Karpas-422 (cell line): ENCODE measurements at regions not wholly inside any gene's neighbourhood (a gene's known extent, or its start where the extent isn't known, plus 50 kb on each side); places are given as distances from the start of the nearest gene placed in this dataset.
A peak's percentile ranks its signal among the peaks of the same experiment; 100 is the strongest.

ENCODE experiments used
- DNase-seq: peaks from one replicate; pipeline ENCODE4 v3.0.0-alpha.2; 2015
- H2AFZ ChIP-seq: fragments of 200-600 bp; sonication (generic); 2 replicates; pipeline ENCODE4 v1.6.1; 2014; ENCODE audit warnings: antibody characterized with exemption, low read length, mixed read lengths
- H3K27ac ChIP-seq: fragments of 200-600 bp; sonication (generic); 2 replicates; pipeline ENCODE4 v1.5.1; 2014; ENCODE audit warnings: mild to moderate bottlenecking, low read length, moderate library complexity
- H3K27me3 ChIP-seq: fragments of 200-600 bp; sonication (generic); 2 replicates; pipeline ENCODE4 v1.6.1; 2014; ENCODE audit warnings: low read length, mixed read lengths
- H3K36me3 ChIP-seq: fragments of 200-600 bp; sonication (generic); 2 replicates; pipeline ENCODE4 v1.6.1; 2014; ENCODE audit warnings: low read length, mixed read lengths; ENCODE audit not compliant: insufficient read depth
- H3K4me1 ChIP-seq: fragments of 200-600 bp; sonication (generic); 2 replicates; pipeline ENCODE4 v1.6.1; 2014; ENCODE audit warnings: mild to moderate bottlenecking, low read length, mixed read lengths
- H3K4me2 ChIP-seq: fragments of 200-600 bp; sonication (generic); 2 replicates; pipeline ENCODE4 v1.6.1; 2014; ENCODE audit warnings: low read length, low read depth, mild to moderate bottlenecking; ENCODE audit not compliant: poor library complexity, severe bottlenecking
- H3K4me3 ChIP-seq: fragments of 200-600 bp; sonication (generic); 2 replicates; pipeline ENCODE4 v1.5.1; 2014; ENCODE audit warnings: mild to moderate bottlenecking, antibody characterized with exemption, low read length, mixed read lengths
- H3K79me2 ChIP-seq: fragments of 200-600 bp; sonication (generic); 2 replicates; pipeline ENCODE4 v1.6.1; 2014; ENCODE audit warnings: mild to moderate bottlenecking, low read length, mixed read lengths
- H3K9ac ChIP-seq: fragments of 200-600 bp; sonication (generic); 2 replicates; pipeline ENCODE4 v1.6.0; 2014; ENCODE audit warnings: low read length
- H3K9me2 ChIP-seq: fragments of 200-600 bp; sonication (generic), shearing (Covaris generic); replicated peaks from 2 replicates; pipeline ENCODE4 v1.6.0; 2014; ENCODE audit warnings: mild to moderate bottlenecking, low read length, moderate library complexity; ENCODE audit not compliant: insufficient read depth
- H3K9me3 ChIP-seq: fragments of 300-700, 200-600 bp; sonication (generic); 2 replicates; pipeline ENCODE4 v1.6.1; 2014; ENCODE audit warnings: low read length, mixed read lengths
- H4K20me1 ChIP-seq: fragments of 200-600 bp; sonication (generic); 2 replicates; pipeline ENCODE4 v1.6.1; 2014; ENCODE audit warnings: mild to moderate bottlenecking, antibody characterized with exemption, low read length, low read depth; ENCODE audit not compliant: insufficient read depth

DNA sequence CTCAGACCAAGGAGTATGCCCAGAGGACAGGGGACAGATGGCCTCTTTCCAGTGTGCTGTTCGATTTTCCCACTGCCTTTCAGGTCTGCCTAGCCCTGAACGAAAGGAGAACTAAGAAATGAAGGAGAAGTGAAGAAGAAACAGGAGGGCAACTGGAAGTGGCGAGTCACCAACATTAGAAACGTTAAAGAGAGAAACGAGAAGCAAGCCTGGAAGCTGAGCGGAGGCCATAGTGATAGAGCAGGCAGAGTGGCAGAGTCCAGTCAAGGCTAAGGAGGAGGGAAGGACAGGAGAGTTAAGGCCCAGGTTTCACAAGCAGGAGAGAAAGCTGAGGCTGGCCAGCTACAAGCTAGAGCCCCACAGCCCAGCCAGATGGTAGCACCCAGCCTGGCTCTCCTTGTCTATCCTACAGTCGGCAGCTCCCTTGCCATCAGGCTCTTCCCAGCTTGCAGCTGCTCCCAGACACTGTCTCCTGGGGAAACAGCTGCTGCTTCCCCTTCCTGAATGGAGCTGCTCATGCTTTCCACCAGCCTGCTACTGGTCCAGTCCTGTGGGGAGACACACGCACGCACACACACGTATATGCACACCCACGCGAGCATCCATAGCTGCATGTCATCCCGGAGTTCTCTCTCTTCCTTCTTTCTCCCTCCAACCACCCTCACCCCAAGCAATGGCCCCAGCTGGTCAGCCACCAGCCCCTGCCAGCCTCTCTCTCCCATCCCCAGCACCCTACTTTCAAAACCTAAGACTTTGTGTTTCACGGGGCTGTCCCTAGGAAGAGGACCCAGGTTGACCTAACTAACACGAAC is 139.7 kb upstream of the CCND2 start:
- H3K4me2 ChIP-seq = no peak overlapping the region
- no peak for DNase-seq

DNA sequence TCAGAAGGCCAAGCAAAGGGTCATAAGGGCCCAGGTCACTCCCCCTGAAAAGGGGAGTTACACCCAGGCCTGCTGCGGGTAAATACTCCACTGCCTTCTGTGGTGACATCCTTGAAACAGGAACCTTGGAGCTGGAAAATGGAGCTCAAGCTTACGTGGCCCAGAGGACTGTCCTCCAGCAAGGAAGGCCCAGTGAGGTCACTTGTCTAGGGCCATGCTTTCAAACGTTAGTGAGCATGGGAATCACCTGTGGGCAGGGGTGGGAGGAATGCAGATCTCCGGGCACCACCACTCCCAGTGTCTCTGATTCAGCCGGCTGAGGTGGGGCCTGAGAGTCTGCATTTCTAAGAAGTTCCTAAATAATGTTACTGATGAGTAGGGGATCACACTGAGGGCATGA is 140.5 kb upstream of the CCND2 start:
- H3K79me2 ChIP-seq = no peaks in the 10 kb centered on the region
- H3K27me3 ChIP-seq = no peaks in the 10 kb centered on the region
- peaks cover 4% of the 10 kb centered on the region for H3K4me1 ChIP-seq
- no peak overlapping the region for H3K4me2 ChIP-seq
- H3K4me3 ChIP-seq = no peak overlapping the region
- no peak overlapping the region for H3K27ac ChIP-seq
- H2AFZ ChIP-seq = no peak overlapping the region
- no peak for DNase-seq
- H3K9me3 ChIP-seq = no peaks in the 10 kb centered on the region
- no peaks in the 10 kb centered on the region for H3K9me2 ChIP-seq
- no peak overlapping the region for H3K9ac ChIP-seq
- no peaks in the 10 kb centered on the region for H4K20me1 ChIP-seq
- H3K36me3 ChIP-seq = no peaks in the 10 kb centered on the region

More for the DNA sequence above, 139.7 kb upstream of the CCND2 start:
- Histone ChIP-seq H3K9me2 (no peaks in the 10 kb centered on the region), H3K27ac (no peak overlapping the region), H3K4me1 (peaks cover 4% of the 10 kb centered on the region), H3K79me2 (no peaks in the 10 kb centered on the region), H3K9ac (no peak overlapping the region), H3K27me3 (no peaks in the 10 kb centered on the region), H2AFZ (no peak overlapping the region), H4K20me1 (no peaks in the 10 kb centered on the region), H3K4me3 (no peak overlapping the region), H3K36me3 (no peaks in the 10 kb centered on the region), H3K9me3 (no peaks in the 10 kb centered on the region)

DNA sequence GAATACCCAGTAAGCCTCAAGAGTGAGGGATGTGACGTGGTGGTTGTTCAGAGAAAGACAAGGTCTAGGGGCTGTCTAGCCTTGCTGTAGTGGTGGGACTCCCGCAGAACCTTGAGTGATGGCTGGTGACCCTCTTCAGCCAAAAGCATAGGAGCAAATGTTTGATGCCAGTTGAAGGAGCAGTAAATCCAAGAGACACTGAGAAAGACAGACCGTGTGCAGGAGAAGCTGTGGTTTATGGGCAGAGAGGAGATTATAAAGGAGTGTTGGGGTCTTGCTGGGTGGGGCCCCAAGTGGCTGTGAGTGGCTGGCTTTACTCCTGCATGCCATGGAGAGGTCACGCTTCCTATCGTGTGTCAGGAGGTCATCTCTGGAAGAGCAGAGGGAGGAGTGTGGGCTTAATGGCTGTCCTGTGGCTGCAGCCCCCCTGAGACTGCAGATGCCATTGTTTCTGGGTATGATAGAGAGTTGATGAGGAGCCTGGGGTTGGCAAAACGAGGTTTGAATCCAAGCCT is 152.0 kb upstream of the CCND2 start:
- Histone ChIP-seq H3K27ac (no peak overlapping the region), H3K27me3 (no peaks in the 10 kb centered on the region), H3K9me2 (no peaks in the 10 kb centered on the region), H3K9ac (no peak overlapping the region), H3K9me3 (no peaks in the 10 kb centered on the region), H3K36me3 (no peaks in the 10 kb centered on the region), H4K20me1 (no peaks in the 10 kb centered on the region), H3K79me2 (no peaks in the 10 kb centered on the region), H3K4me1 (peaks cover 28% of the 10 kb centered on the region), H2AFZ (no peak overlapping the region), H3K4me2 (no peak overlapping the region), H3K4me3 (no peak overlapping the region)
- no peak for DNase-seq

DNA sequence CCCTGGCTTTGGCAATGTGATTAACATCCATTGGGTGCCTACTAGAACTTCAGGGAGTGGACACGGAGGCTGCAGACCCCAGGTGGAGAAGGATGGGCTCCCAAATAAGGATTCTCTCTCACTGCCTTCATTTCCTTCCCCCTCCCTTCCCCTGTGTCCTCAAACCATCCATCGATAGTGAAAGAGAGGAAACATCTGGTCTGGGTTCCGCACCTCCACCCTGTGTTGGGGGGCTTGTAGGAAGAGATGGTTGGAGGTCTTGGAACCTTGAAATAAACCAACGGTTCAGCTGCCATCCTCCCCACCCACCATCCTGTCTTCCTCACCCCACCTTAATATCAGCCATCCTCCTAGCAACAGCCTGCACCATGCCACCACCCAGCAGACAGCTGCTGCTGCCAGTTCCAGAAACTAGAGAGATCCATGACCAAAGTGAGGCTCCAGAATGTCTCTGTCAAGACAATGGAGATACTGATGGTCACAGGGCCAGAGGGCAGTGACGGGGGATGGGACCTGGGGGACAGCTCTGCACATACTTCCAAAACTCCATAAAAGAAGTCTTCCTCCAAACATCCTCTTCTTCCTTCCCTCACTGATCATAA is 153.1 kb upstream of the CCND2 start:
- no peaks in the 10 kb centered on the region for H4K20me1 ChIP-seq
- no peak overlapping the region for H3K4me2 ChIP-seq
- H3K9me3 ChIP-seq = no peaks in the 10 kb centered on the region
- H3K9me2 ChIP-seq = no peaks in the 10 kb centered on the region
- no peak overlapping the region for H3K4me3 ChIP-seq
- DNase-seq = no peak
- no peak overlapping the region for H3K9ac ChIP-seq
- H2AFZ ChIP-seq = no peak overlapping the region
- H3K27me3 ChIP-seq = no peaks in the 10 kb centered on the region
- no peaks in the 10 kb centered on the region for H3K79me2 ChIP-seq
- H3K36me3 ChIP-seq = no peaks in the 10 kb centered on the region
- H3K4me1 ChIP-seq = peaks cover 37% of the 10 kb centered on the region
- no peak overlapping the region for H3K27ac ChIP-seq

DNA sequence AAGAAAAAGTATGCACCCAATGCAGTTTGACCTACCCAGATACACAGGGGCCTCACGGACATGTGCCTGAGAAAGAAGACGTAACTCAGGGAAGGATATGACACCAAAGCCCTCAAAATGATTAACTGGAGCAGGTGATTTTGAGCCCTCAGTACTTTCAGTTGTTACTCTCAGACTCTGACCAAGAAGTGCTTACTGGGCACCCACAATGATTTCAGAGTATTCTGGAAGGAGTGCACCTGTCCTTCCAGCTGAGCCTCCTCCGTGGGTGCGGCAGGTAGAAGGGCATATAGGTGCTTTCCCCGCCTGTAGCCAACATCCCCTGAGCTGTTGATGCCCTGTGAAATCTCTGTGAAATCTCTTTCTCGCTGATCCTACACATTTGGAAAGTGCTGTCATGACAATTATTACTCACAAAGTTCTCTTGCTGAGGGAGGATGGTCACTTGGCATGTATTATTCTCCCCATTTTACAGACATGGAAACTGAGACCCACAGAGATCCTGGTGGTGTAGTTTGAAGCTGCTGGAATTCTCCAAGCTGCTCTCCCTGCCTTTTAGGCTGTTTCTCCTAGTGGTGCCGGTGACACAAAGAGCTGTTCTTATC is 154.3 kb upstream of the CCND2 start:
- no peaks in the 10 kb centered on the region for H4K20me1 ChIP-seq
- no peaks in the 10 kb centered on the region for H3K27me3 ChIP-seq
- no peak overlapping the region for H3K4me2 ChIP-seq
- no peak overlapping the region for H3K9ac ChIP-seq
- DNase-seq = no peak
- H3K27ac ChIP-seq = no peak overlapping the region
- H2AFZ ChIP-seq = no peak overlapping the region
- no peaks in the 10 kb centered on the region for H3K9me3 ChIP-seq
- no peaks in the 10 kb centered on the region for H3K79me2 ChIP-seq
- no peaks in the 10 kb centered on the region for H3K36me3 ChIP-seq
- peaks cover 37% of the 10 kb centered on the region for H3K4me1 ChIP-seq
- no peaks in the 10 kb centered on the region for H3K9me2 ChIP-seq
- no peak overlapping the region for H3K4me3 ChIP-seq

DNA sequence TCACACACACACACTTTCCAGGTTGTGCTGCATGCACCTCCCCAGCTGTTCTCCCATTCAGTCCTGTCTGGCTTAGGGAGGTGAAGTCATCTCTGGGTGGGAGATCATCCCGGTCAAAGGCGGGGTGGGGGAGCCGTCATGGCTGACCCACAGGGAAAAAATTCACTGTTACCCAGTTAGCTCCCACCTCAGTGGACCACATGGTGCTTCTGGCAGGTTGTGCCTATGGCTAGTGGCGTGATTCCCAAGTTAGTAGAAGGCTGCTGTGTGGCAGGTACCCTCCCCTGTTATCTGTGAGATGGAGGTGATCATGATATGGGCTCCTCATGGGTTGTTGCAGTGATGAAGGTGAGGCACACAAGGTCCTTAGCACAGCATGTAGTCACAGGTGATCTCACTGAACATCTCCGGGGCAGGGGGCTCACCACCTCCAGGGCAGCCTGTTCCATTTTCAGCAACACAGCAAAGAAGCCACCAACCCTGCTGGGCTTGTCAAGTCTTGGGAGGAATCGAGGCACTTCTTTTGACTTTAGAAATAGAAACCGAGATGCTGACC is 154.9 kb upstream of the CCND2 start:
- no peaks in the 10 kb centered on the region for H3K79me2 ChIP-seq
- no peak overlapping the region; the same call in 1 of the 2 replicates for H3K4me3 ChIP-seq
- no peaks in the 10 kb centered on the region for H3K27me3 ChIP-seq
- H3K9me3 ChIP-seq = no peaks in the 10 kb centered on the region
- H3K4me2 ChIP-seq = peak overlapping the region; percentile 95
- H3K9me2 ChIP-seq = no peaks in the 10 kb centered on the region
- 0 out of 2 replicates have a peak overlapping the region, but pooled peaks have one; percentile 18 for H2AFZ ChIP-seq
- no peak overlapping the region for H3K27ac ChIP-seq
- H3K36me3 ChIP-seq = no peaks in the 10 kb centered on the region
- no peak for DNase-seq
- H4K20me1 ChIP-seq = no peaks in the 10 kb centered on the region
- peaks cover 37% of the 10 kb centered on the region for H3K4me1 ChIP-seq
- H3K9ac ChIP-seq = peak overlapping the region; percentile 22; the same call in 1 of the 2 replicates

GRCh38 chr12:4118017-4118510 is 155.5 kb upstream of the CCND2 start:
- peak overlapping the region; percentile 61 for H3K4me3 ChIP-seq
- H3K9me3 ChIP-seq = no peaks in the 10 kb centered on the region
- H2AFZ ChIP-seq = 0 out of 2 replicates have a peak overlapping the region, but pooled peaks have one; percentile 18
- H3K27ac ChIP-seq = peak overlapping the region; percentile 77
- H3K36me3 ChIP-seq = no peaks in the 10 kb centered on the region
- no peaks in the 10 kb centered on the region for H4K20me1 ChIP-seq
- no peaks in the 10 kb centered on the region for H3K9me2 ChIP-seq
- peaks cover 37% of the 10 kb centered on the region for H3K4me1 ChIP-seq
- peak overlapping the region; percentile 34; the same call in 1 of the 2 replicates for H3K9ac ChIP-seq
- H3K79me2 ChIP-seq = no peaks in the 10 kb centered on the region
- no peaks in the 10 kb centered on the region for H3K27me3 ChIP-seq
- peak; percentile 91 for DNase-seq
- H3K4me2 ChIP-seq = peak overlapping the region; percentile 95
